Right lobe of liver (tissue), 4 donors: ENCODE measurements at regions not wholly inside any gene's neighbourhood (a gene's known extent, or its start where the extent isn't known, plus 50 kb on each side); places are given as distances from the start of the nearest gene placed in this dataset.
"Not testable (repeated sequence)": the region's sequence is repeated elsewhere in the genome, so short reads cannot be mapped to it uniquely, and the experiment has no call there.

Experiments used
- POLR2A ChIP-seq: fragments of 450-650 bp; IDR thresholded peaks from one replicate; pipeline ENCODE4 v1.6.1; 2017; ENCODE audit warnings: antibody characterized with exemption, mild to moderate bottlenecking
- TF ChIP-seq, protein P1 (sequence below), 4 donors: fragments of 200-600 bp in 3 of 4; fragments of 450-650 bp in 1 of 4; IDR thresholded peaks; one replicate each; pipeline versions ENCODE4 v1.5.1 to v1.8.0; 2016 to 2022; ENCODE audit warnings: antibody characterized with exemption in 4 of 4, mild to moderate bottlenecking in 2 of 4
- donor health status: DM: no; HTN: no; CAD: no.
- donor health status: DM: no; HTN: no; CAD: no.
- donor health status: DM: no; HTN: yes; CAD: no.

DNA sequence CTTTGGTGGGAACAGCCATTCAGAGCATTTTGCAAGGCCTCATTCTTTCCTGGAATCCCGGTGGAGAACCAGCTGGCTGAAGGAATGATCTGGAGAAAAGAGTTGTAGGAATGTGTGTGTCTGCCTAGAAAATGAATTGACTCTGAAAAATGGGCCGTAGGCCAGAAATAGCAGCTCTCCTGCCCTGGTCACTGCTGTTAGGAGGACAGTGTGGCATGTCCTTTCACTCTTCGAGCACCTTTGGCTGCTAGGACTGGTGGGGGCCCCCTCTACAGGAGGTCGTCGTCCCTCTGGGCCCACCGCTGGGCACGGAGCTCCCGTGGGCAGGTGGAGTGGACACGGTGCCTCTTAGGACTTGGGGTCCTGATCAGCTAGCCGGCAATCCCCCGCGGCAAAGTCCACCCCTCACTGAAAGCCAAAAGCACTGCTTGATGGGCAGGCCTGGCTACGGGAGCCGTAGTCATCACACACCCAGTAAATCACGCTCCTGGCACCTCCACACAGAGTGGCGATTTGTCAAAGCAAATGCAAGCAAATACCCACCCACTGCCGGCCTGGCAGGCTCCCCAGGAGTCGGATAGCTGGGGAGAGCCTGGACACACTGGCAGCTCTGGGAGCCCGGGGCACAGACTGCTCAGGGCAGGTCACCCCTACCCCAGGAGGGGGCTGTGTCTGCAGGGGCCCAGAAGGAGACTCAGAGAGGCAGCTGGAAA lies 4447.2 kb upstream of the TPTE start:
- TF ChIP-seq, protein P1, sequence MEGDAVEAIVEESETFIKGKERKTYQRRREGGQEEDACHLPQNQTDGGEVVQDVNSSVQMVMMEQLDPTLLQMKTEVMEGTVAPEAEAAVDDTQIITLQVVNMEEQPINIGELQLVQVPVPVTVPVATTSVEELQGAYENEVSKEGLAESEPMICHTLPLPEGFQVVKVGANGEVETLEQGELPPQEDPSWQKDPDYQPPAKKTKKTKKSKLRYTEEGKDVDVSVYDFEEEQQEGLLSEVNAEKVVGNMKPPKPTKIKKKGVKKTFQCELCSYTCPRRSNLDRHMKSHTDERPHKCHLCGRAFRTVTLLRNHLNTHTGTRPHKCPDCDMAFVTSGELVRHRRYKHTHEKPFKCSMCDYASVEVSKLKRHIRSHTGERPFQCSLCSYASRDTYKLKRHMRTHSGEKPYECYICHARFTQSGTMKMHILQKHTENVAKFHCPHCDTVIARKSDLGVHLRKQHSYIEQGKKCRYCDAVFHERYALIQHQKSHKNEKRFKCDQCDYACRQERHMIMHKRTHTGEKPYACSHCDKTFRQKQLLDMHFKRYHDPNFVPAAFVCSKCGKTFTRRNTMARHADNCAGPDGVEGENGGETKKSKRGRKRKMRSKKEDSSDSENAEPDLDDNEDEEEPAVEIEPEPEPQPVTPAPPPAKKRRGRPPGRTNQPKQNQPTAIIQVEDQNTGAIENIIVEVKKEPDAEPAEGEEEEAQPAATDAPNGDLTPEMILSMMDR (IDR thresholded peaks at IDR 0.05): not testable (repeated sequence)
- TF ChIP-seq POLR2A: not testable (repeated sequence)
